Gastrocnemius medialis (tissue), 4 donors: ENCODE measurements at regions not wholly inside any gene's neighbourhood (a gene's known extent, or its start where the extent isn't known, plus 50 kb on each side); places are given as distances from the start of the nearest gene placed in this dataset.

Experiments used
- CTCF ChIP-seq, 5 experiments: fragments of 450-650 bp in 3 of 5; fragments of 200-600 bp in 2 of 5; sonication (generic) in 2 of 5; IDR thresholded peaks in 4 of 5; conservative IDR thresholded peaks in 1 of 5; 1 replicate in 4 of 5; 2 replicates in 1 of 5; pipeline ENCODE4 v1.5.1; 2016 to 2019; ENCODE audit warnings: antibody characterized with exemption in 5 of 5, mild to moderate bottlenecking in 3 of 5, moderate library complexity in 3 of 5
- POLR2A ChIP-seq, 2 donors: fragments of 450-650 bp; IDR thresholded peaks; one replicate each; pipeline ENCODE4 v1.6.1; 2017; ENCODE audit warnings: antibody characterized with exemption in 2 of 2, mild to moderate bottlenecking in 2 of 2, moderate library complexity in 2 of 2

GRCh38 chr10:111970111-111970510 is 213.5 kb downstream of the GPAM start:
- TF ChIP-seq CTCF (IDR thresholded peaks at IDR 0.05 in 4 of 5, conservative IDR thresholded peaks at IDR 0.05 in 1 of 5) (no peak), POLR2A (IDR thresholded peaks at IDR 0.05) (no peak)
